ENCODE measurements at regions not wholly inside any gene's neighbourhood (a gene's known extent, or its start where the extent isn't known, plus 50 kb on each side); places are given as distances from the start of the nearest gene placed in this dataset.
"Not testable (repeated sequence)": the region's sequence is repeated elsewhere in the genome, so short reads cannot be mapped to it uniquely, and the experiment has no call there.

DNA sequence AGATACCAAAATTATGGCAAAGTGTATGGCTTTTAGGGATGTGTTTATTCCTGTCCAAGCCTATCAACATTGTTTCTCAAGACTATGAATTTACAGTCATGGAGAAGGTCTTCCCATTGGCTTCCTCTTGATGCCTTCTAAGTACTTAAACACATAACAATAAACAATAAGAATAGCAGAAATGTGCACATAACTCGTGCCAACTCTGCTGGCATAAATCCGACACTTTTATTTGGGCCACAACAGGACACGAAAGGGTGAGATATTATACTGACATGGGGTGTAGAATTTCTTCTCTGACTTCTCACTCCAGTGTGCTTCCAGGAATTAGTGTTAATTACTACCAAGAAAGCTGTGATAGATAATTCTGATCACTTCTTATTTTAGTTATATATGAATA, 695.9 kb upstream of the SLC35B3 start:
- no peak for DNase-seq

DNA sequence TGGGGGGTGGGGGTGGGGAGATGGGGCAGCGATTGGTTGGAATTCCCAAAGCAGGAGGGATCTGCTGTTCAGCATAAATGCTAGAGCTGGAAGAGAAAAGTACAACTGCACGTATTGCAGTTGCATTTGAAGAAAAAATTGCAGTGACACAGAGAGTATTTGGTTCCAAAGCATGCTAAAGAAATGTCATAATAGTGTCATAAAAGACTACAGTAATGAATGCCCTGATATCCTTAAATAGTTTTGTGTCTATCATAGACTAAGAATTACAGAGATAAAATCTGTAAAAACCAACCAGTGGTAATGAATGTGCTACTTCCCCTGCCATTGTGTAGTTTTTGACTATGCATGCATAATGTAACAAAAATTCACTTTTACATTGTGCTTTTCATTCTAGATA, 693.6 kb upstream of the SLC35B3 start:
- DNase-seq, result no peak

DNA sequence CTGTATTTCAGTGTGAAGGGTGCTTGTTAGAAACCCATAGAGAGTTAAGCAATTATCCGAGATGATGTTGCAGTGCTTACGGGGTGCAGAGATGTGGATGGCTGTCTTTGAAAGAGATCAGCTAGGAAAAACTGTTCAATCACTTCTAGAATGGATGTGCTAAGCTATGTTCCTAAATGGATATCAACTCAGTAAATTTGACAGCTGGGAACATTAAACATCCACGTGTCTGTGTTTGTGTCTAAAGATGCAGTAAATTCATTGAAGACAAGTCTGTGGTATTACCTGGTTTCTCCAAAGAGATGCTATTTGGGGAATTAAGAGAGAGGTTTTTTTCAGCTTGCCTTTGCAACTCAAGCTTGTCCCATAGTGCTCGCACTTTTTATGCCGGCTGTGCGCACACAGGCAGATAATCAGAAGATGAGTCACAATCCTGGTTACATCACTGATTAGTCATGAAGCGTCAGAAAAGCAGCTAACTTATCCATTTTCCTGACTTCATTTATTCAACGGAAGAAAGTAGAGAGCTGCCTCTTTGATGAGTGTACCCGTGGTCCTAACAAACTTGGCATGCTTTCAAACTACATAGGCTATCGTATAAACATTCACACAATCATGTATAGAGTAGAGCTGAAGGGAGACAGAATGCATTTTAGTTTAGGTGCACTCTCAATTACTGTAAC, 691.7 kb upstream of the SLC35B3 start:
- no peak for DNase-seq

- DNase-seq, result not testable (repeated sequence)
Observed at GRCh38 chr6:9126034-9126433, 690.7 kb upstream of the SLC35B3 start.

- DNase-seq, result no peak
Observed at GRCh38 chr6:9121549-9121948, 686.2 kb upstream of the SLC35B3 start.

- no peak for DNase-seq
Observed at GRCh38 chr6:9116026-9116425, 680.7 kb upstream of the SLC35B3 start.

- no peak for DNase-seq
Observed at GRCh38 chr6:9112544-9112943, 677.2 kb upstream of the SLC35B3 start.

GRCh38 chr6:9103876-9104521, 668.7 kb upstream of the SLC35B3 start:
- no peak for DNase-seq

GRCh38 chr6:9101920-9102319, 666.6 kb upstream of the SLC35B3 start:
- DNase-seq, result no peak

DNA sequence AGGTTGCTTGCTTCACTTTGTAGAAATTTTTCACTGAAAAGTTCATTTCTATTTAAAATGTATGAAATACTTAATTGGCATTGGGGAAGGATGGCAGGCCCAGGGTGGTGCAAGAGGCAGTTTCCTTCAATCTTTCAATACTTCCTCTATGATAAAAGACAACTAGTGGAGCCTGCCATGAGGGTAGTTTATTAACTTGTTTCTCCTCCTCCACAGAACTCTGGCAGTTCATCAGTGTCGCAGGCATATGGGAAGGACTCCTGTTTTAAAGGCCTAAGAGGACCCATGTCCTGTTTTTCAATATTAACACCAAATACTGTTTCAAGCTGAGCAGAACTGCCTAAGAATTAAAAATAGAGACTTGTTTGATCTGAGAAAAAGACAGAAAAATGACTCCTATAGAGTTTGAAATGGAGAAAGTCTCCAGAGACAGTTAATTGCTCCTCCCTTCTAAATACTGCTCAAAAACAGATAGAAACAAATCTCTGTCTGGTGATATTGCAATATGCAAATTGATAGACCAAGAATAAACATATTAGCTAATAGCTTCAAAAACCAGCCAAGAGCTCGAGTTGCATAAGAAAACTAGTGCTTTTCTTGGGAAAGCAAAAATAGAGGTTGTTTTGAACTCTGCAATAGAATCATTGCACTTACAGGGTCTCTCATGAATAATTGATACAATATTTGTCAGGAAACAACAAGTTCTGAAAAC, 665.7 kb upstream of the SLC35B3 start:
- no peak for DNase-seq

DNA sequence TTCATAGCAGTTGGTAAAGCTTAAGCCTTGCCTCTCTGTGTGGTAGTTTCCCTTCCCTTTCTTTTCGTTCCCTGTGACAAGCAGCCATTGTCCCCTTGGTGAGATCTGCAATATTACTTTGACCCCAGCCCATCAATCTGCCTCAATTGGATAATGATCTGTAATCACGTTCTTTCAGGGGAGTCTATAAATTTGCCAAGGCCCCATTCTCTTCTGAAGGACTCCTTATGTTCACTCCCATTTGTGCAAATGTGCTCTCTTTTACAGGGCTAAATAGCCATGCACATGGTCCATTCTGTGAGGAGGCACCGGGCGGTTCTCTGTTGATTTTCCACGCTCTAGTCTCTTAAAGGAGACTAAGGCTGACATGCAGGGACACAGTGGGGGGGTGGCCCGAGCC, 660.4 kb upstream of the SLC35B3 start:
- DNase-seq, result no peak

GRCh38 chr6:9095137-9095536, 659.8 kb upstream of the SLC35B3 start:
- no peak for DNase-seq

GRCh38 chr6:9089724-9090123, 654.4 kb upstream of the SLC35B3 start:
- no peak for DNase-seq

- no peak for DNase-seq
Observed at GRCh38 chr6:9087470-9087869, 652.1 kb upstream of the SLC35B3 start.

DNA sequence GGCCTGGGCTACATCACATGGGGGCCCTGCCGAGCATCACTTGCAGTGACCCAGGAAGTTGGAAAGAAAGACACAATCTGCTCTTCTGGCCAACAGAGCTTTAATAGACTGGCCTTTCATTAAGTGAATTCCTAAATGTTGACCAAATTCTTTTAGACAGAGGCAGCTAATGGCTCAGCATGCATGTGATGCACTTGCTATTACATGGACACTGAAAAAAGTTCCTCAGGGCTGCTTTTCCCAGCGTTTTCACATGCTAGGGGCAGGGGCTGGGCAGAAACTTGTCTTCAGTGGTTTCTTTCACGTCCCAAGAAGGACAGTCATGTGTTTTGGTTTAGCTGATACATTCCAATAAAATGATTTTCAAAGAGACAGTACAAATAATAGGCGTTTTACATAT, 651.0 kb upstream of the SLC35B3 start:
- no peak for DNase-seq

GRCh38 chr6:9085709-9086070, 650.3 kb upstream of the SLC35B3 start:
- DNase-seq, result no peak

DNA sequence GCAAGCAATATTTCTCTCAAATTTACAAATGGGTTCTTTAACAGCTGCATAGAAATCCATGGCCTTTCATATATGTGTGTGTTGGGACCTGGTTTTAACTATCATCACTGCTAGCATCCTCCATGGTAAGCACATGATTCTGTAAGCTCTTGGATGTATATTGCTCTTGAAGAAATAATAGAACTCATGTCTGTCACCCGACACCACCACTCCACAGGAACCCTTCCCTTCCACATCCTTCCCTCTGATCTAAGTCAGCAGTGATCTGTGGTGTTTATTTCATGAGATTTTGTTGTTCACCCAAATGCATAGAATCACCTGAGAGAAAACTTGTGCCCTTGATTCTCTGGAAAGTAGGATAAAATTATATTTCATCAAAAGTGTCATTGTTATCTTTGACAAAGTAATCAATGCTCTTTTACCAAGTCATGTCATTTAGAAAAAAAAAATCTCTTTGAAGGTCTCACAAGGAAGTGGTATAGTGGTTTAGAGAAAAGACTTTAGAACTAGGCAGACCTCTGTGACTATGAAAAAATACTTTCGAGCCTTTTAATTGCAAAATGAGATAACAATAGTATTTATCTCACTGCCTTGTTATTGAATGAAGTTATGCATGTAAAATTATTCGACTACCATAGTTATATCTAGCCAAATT, 649.8 kb upstream of the SLC35B3 start:
- no peak for DNase-seq

DNA sequence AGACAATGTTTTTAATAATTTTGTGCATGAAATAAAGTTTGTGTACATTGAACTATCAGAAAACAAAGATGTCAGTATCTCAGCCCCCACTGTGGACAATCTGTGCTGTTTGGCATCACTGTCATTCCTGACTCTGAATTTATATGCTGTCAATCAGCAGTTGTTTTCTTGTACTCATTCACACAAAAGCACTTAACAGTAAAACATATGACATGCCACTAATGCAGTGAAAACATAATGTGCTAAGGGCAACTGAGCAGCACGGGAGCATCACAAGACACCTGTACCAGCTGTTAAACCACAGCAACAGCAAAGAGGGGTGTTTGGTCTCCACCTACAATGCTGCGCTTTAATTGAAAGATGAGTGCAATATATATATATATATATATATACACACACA, 647.8 kb upstream of the SLC35B3 start:
- DNase-seq, result no peak

DNA sequence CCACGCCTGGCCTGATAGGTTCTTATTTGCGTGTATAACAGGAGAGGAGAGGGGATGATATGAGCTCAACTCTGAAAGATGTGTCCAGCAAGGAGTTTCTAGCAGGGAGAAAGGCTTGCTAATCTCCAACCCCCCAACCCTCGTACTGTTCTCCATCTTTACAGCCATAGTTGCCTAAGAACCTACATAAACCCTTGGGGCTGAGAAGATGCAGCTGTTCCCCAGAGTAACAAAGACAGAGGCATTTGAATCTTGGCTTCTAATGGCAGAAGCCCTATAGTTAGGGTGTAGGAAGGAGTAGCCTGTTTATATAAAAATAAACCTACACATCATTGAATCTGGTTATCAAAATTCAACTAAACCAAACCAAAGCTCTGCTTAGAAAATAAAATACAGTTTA, 631.4 kb upstream of the SLC35B3 start:
- DNase-seq, result no peak

- no peak for DNase-seq
Observed at GRCh38 chr6:9064156-9064555, 628.8 kb upstream of the SLC35B3 start.

GRCh38 chr6:9062596-9062995, 627.3 kb upstream of the SLC35B3 start:
- DNase-seq, result no peak

DNA sequence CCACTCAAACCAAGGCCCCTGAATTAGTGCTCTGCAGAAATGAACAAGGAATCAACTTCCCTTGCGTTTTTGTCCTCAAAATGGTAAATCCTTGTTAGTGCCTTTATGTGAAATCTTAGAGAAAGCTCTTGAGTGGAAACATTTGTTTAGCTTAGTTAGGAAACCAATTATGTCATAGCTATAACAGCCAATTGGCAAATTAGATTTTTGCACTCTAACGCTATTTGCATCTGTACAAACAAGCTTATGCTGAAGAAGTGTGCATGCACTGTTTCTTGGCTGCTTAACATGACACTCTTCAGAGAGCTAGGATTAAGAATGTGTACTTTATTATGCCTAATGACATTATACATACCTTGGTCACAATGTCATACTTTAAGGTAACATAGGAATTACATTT, 622.6 kb upstream of the SLC35B3 start:
- DNase-seq, result no peak

- DNase-seq, result no peak
Observed at GRCh38 chr6:9056556-9056955, 621.2 kb upstream of the SLC35B3 start.

- DNase-seq, result no peak
Observed at GRCh38 chr6:9044426-9044825, 609.1 kb upstream of the SLC35B3 start.
